HL-60 (cell line): ENCODE measurements at regions not wholly inside any gene's neighbourhood (a gene's known extent, or its start where the extent isn't known, plus 50 kb on each side); places are given as distances from the start of the nearest gene placed in this dataset.
"Not testable (repeated sequence)": the region's sequence is repeated elsewhere in the genome, so short reads cannot be mapped to it uniquely, and the experiment has no call there.

Experiments used
- CTCF ChIP-seq: IDR thresholded peaks from one replicate; pipeline ENCODE4 v1.5.1; 2011; ENCODE audit warnings: low read length, control low read depth, inconsistent platforms; ENCODE audit not compliant: insufficient read depth
- GABPA ChIP-seq: IDR thresholded peaks from 2 replicates; pipeline ENCODE4 v1.6.1; 2012; ENCODE audit warnings: low read depth
- POLR2AphosphoS5 ChIP-seq: IDR thresholded peaks from 2 replicates; pipeline ENCODE4 v1.6.1; 2012; ENCODE audit warnings: low read depth
- REST ChIP-seq: IDR thresholded peaks from 2 replicates; pipeline ENCODE4 v1.6.1; 2012; ENCODE audit warnings: low read depth; ENCODE audit not compliant: insufficient replicate concordance

GRCh38 chr1:143837924-143838597 is 133.7 kb downstream of the FAM72C start:
- not testable (repeated sequence) for TF ChIP-seq CTCF, POLR2AphosphoS5, REST, GABPA
